ENCODE measurements at regions not wholly inside any gene's neighbourhood (a gene's known extent, or its start where the extent isn't known, plus 50 kb on each side); places are given as distances from the start of the nearest gene placed in this dataset.
"Not testable (repeated sequence)": the region's sequence is repeated elsewhere in the genome, so short reads cannot be mapped to it uniquely, and the experiment has no call there.

- Histone ChIP-seq H3K4me1 (peaks cover 0 to 13% (median 9%) of the 10 kb centered on the region in 4 donors), H3K9me3 (no peaks in the 10 kb centered on the region), H3K36me3 (no peaks in the 10 kb centered on the region), H3K27me3 (no peaks in the 10 kb centered on the region), H3K4me3 (no peak overlapping the region), H3K27ac (no peak overlapping the region)
- no peak for ATAC-seq (ENCODE audit: low FRiP score in 2 of 2)
- TF ChIP-seq POLR2AphosphoS5 (IDR thresholded peaks at IDR 0.05) (no peak), EP300 (IDR thresholded peaks at IDR 0.05) (no peak)
- WGBS, 2 donors = 95 to 100% methylated on average over 1 of the region's 1 CpG
- no peak for DNase-seq
Observed at GRCh38 chr1:182210417-182210816, 148.9 kb upstream of the ZNF648 start.

DNA sequence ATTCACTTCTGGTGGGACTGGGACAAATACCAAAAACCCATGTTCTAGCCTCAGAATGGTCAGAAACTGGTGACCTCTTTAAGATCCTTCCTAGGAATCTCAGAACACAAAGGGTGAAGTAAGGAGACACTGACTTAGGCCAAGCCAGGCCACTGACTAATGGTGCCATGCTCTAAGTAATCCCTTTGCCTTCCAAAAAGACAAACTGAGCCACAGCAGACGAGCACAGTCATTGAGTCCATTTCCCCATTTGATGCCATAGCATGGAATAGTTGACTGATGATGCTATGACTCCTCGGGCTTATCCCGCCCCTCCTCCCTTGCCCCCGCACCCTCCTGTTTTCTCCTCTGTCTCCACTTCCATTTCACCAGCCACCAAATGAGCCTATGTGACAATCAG lies 145.8 kb upstream of the ZNF648 start:
- WGBS, 2 donors = 69% methylated on average over 4 of the region's 4 CpGs
- no peak for DNase-seq
- peaks cover 0 to 13% (median 10%) of the 10 kb centered on the region in 4 donors for H3K4me1 ChIP-seq
- TF ChIP-seq POLR2AphosphoS5 (IDR thresholded peaks at IDR 0.05) = no peak
- no peak for TF ChIP-seq EP300 (IDR thresholded peaks at IDR 0.05)
- TF ChIP-seq POLR2A (IDR thresholded peaks at IDR 0.05) = no peak
- TF ChIP-seq, protein P1, sequence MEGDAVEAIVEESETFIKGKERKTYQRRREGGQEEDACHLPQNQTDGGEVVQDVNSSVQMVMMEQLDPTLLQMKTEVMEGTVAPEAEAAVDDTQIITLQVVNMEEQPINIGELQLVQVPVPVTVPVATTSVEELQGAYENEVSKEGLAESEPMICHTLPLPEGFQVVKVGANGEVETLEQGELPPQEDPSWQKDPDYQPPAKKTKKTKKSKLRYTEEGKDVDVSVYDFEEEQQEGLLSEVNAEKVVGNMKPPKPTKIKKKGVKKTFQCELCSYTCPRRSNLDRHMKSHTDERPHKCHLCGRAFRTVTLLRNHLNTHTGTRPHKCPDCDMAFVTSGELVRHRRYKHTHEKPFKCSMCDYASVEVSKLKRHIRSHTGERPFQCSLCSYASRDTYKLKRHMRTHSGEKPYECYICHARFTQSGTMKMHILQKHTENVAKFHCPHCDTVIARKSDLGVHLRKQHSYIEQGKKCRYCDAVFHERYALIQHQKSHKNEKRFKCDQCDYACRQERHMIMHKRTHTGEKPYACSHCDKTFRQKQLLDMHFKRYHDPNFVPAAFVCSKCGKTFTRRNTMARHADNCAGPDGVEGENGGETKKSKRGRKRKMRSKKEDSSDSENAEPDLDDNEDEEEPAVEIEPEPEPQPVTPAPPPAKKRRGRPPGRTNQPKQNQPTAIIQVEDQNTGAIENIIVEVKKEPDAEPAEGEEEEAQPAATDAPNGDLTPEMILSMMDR (IDR thresholded peaks at IDR 0.05) = no peak
- ATAC-seq (ENCODE audit: low FRiP score in 2 of 2) = peak in 1 of 2 donors; percentile 55
- peak overlapping the region in 2 of 4 donors; percentile 37 to 75 for H3K27ac ChIP-seq
- H3K36me3 ChIP-seq = no peaks in the 10 kb centered on the region
- no peak overlapping the region for H3K4me3 ChIP-seq
- H3K9me3 ChIP-seq = no peaks in the 10 kb centered on the region
- H3K27me3 ChIP-seq = no peaks in the 10 kb centered on the region

DNA sequence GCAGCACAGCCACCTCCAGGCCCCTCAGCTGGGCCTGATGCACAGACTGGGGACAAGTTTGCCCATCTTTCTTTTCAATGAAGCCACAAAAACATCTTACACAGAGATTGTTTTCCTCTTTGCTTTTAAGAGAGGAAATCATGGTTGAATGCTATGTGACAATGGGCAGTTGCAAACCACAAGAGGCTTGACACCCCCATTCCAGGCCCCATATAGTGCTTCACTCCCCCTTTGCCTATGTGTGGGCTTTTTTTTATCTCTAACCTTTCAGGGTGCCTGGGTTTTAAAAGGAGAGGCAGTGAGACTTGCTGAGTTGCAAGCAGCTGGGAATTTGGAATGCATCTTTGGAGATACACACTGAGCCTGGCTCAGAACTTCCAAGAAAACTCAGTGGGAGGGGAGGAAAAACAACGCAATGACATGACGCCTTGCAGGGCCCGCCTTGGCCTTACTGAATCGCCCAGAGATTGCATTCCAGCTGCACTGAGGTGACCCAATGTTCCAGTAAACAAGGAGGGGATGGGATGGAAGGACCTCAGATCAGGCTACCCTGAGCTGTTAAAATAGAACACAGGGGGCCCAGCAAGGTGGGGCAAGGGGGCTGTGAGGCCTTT lies 145.2 kb upstream of the ZNF648 start:
- WGBS, 2 donors = 72 to 78% methylated on average over 4 of the region's 4 CpGs
- Histone ChIP-seq H3K4me3 (no peak overlapping the region), H3K27ac (peak overlapping the region in 3 of 4 donors; percentile 24 to 75 (median 37)), H3K27me3 (no peaks in the 10 kb centered on the region), H3K9me3 (no peaks in the 10 kb centered on the region), H3K36me3 (no peaks in the 10 kb centered on the region), H3K4me1 (peaks cover 0 to 13% (median 10%) of the 10 kb centered on the region in 4 donors)
- TF ChIP-seq POLR2AphosphoS5 (IDR thresholded peaks at IDR 0.05) (peak; percentile 24 to 85), EP300 (IDR thresholded peaks at IDR 0.05) (peak in 2 of 4 donors; percentile 4 to 31)
- TF ChIP-seq, protein P1 (IDR thresholded peaks at IDR 0.05) = no peak
- DNase-seq (peak in 1 of 2 donors; percentile 31), ATAC-seq (ENCODE audit: low FRiP score in 2 of 2) (peak; percentile 55 to 91)

- DNase-seq (no peak), ATAC-seq (ENCODE audit: low FRiP score in 2 of 2) (no peak)
- TF ChIP-seq POLR2A (IDR thresholded peaks at IDR 0.05) (peak in 1 of 4 donors; percentile 66), POLR2AphosphoS5 (IDR thresholded peaks at IDR 0.05) (peak in 1 of 2 donors; percentile 31)
- TF ChIP-seq, protein P1 (IDR thresholded peaks at IDR 0.05) = no peak
- no peaks in the 10 kb centered on the region for H3K27me3 ChIP-seq
- H3K9me3 ChIP-seq = no peaks in the 10 kb centered on the region
- H3K4me3 ChIP-seq = no peak overlapping the region
- H3K27ac ChIP-seq = peak overlapping the region in 2 of 4 donors; percentile 16 to 71
- H3K4me1 ChIP-seq = peaks cover 0 to 14% (median 10%) of the 10 kb centered on the region in 4 donors
- H3K36me3 ChIP-seq = no peaks in the 10 kb centered on the region
Observed at GRCh38 chr1:182205351-182206022, 144.0 kb upstream of the ZNF648 start.

DNA sequence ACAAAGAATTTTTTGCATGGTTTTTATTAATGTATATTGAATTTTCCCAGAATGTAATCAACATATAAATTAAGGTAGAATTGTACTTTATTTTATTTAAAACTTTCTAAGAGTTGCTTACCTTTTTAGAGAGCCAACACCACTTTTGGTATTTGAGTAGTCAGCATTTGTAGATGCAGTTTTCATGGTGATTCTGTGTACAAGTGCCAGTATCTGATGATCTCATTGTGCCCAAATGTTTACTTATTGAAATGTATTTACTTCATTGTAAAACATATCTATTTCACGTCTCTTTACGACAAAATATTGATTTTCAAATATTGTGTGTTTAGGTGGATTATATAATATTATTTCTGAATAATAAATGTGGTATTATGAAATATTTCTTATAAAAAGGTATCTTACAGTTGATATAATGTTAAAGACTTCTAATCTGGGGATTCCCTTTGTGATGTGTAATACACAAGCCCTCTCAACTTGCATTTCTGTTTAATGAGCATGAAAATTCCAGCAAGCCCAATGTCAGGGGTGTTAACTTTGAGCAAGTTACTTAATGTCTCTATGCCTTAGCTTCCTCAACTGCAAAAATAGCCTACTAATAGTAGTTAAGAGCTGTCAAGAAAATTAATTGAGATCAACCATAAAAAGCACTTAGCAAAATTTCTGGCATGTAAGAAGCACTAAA lies 141.8 kb upstream of the ZNF648 start:
- Histone ChIP-seq H3K9me3 (no peaks in the 10 kb centered on the region), H3K4me1 (peaks cover 3 to 22% (median 13%) of the 10 kb centered on the region in 4 donors), H3K36me3 (no peaks in the 10 kb centered on the region), H3K27ac (no peak overlapping the region), H3K4me3 (no peak overlapping the region), H3K27me3 (no peaks in the 10 kb centered on the region)
- DNase-seq (no peak), ATAC-seq (ENCODE audit: low FRiP score in 2 of 2) (no peak)
- WGBS, 2 donors = 92 to 95% methylated on average over 2 of the region's 2 CpGs
- TF ChIP-seq EP300 (IDR thresholded peaks at IDR 0.05) (no peak), POLR2A (IDR thresholded peaks at IDR 0.05) (no peak), POLR2AphosphoS5 (IDR thresholded peaks at IDR 0.05) (no peak)
- TF ChIP-seq, protein P1 (IDR thresholded peaks at IDR 0.05) = no peak

DNA sequence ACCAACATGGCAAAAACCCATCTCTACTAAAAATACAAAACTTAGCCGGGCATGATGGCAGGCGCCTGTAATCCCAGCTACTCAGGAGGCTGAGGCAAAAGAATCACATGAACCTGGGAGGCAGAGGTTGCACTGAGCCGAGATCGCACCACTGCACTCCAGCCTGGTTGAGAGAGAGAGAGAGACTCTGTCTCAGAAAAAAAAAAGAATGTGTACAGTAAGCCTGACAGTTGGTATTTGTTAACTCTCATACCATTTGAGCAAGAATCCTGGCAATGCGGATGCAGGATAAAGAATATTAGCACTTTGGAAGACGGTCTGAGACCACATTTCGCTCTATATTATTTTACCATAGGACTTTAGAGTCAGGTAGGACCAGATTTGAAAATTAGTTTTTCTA lies 140.0 kb upstream of the ZNF648 start:
- not testable (repeated sequence) for DNase-seq; H3K4me3 ChIP-seq; H3K9me3 ChIP-seq; H3K36me3 ChIP-seq; H3K27ac ChIP-seq; H3K27me3 ChIP-seq; ATAC-seq (ENCODE audit: low FRiP score in 2 of 2)
- WGBS, 2 donors = 82 to 90% methylated on average over 7 of the region's 7 CpGs
- peaks cover 16 to 36% (median 26%) of the 10 kb centered on the region in 4 donors for H3K4me1 ChIP-seq

All from upper lobe of left lung (tissue), 6 donors.